ENCODE measurements at regions not wholly inside any gene's neighbourhood (a gene's known extent, or its start where the extent isn't known, plus 50 kb on each side); places are given as distances from the start of the nearest gene placed in this dataset.

DNA sequence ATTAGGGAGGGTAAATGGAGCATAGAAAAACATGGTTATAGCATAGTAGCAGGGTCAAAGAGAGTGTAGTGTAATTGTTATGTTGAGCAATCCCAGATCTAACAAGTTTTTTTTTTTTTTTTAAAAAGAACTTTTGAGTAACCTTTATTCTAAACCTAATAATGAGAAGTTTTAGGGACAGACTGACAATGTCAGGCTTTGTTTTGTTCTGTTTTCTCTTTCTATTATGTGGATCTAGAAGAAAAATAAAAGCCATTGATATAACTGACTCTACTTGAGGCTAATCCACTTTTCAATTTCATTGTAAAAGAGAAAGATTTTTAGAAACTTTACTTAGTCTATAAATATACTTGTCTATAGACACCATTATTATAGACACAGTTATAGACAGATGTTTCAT is 200.0 kb downstream of the FAM170A start:
- Histone ChIP-seq H3K27me3 (ENCODE audit: insufficient read depth) (no peaks in the 10 kb centered on the region), H3K27ac (ENCODE audit: low read depth in 2 of 2, low read length in 1 of 2) (no peak overlapping the region), H3K9me2 (no peaks in the 10 kb centered on the region), H3K79me2 (ENCODE audit: insufficient read depth) (no peaks in the 10 kb centered on the region), H3F3A (replicated peaks; ENCODE audit: insufficient read depth) (no peaks in the 10 kb centered on the region), H2AFZ (ENCODE audit: low read depth) (no peak overlapping the region), H3K4me3 (ENCODE audit: low read depth in 2 of 2, low read length in 1 of 2) (no peak overlapping the region), H3K4me1 (ENCODE audit: control insufficient read depth in 1 of 2, insufficient read depth in 2 of 2, low read depth in 1 of 2, low read length in 1 of 2) (no peaks in the 10 kb centered on the region), H3K9me3 (no peaks in the 10 kb centered on the region), H3K9ac (no peak overlapping the region), H3K4me2 (no peak overlapping the region), H3K36me3 (replicated peaks in 1 of 2; ENCODE audit: control insufficient read depth in 1 of 2, insufficient read depth in 2 of 2, low read length in 1 of 2) (no peaks in the 10 kb centered on the region), H4K20me1 (ENCODE audit: insufficient read depth) (no peaks in the 10 kb centered on the region)
- ChIA-PET POLR2A (no interaction called here), CTCF (no interaction called here)
- TF ChIP-seq EZH2phosphoT487 (IDR thresholded peaks at IDR 0.05; ENCODE audit: borderline replicate concordance, low read depth) (no peak), RCOR1 (IDR thresholded peaks at IDR 0.05; ENCODE audit: low read length) (no peak), SIN3A (IDR thresholded peaks at IDR 0.05; ENCODE audit: borderline replicate concordance, low read depth, low read length) (no peak), RAD21 (IDR thresholded peaks at IDR 0.05; ENCODE audit: low read length) (no peak), NRF1 (IDR thresholded peaks at IDR 0.05; ENCODE audit: low read depth, low read length) (no peak), ELF1 (IDR thresholded peaks at IDR 0.05) (no peak), TAF1 (IDR thresholded peaks at IDR 0.05; ENCODE audit: borderline replicate concordance, low read depth, low read length) (no peak), EP300 (IDR thresholded peaks at IDR 0.05; ENCODE audit: borderline replicate concordance in 1 of 2, low read depth in 1 of 2, low read length in 1 of 2) (no peak), TEAD4 (IDR thresholded peaks at IDR 0.05; ENCODE audit: borderline replicate concordance, insufficient read depth) (no peak), RFX5 (IDR thresholded peaks at IDR 0.05; ENCODE audit: low read length) (no peak), FOXM1 (IDR thresholded peaks at IDR 0.05; ENCODE audit: low read depth) (no peak), JUND (IDR thresholded peaks at IDR 0.05) (no peak)
- TF ChIP-seq, protein P1, sequence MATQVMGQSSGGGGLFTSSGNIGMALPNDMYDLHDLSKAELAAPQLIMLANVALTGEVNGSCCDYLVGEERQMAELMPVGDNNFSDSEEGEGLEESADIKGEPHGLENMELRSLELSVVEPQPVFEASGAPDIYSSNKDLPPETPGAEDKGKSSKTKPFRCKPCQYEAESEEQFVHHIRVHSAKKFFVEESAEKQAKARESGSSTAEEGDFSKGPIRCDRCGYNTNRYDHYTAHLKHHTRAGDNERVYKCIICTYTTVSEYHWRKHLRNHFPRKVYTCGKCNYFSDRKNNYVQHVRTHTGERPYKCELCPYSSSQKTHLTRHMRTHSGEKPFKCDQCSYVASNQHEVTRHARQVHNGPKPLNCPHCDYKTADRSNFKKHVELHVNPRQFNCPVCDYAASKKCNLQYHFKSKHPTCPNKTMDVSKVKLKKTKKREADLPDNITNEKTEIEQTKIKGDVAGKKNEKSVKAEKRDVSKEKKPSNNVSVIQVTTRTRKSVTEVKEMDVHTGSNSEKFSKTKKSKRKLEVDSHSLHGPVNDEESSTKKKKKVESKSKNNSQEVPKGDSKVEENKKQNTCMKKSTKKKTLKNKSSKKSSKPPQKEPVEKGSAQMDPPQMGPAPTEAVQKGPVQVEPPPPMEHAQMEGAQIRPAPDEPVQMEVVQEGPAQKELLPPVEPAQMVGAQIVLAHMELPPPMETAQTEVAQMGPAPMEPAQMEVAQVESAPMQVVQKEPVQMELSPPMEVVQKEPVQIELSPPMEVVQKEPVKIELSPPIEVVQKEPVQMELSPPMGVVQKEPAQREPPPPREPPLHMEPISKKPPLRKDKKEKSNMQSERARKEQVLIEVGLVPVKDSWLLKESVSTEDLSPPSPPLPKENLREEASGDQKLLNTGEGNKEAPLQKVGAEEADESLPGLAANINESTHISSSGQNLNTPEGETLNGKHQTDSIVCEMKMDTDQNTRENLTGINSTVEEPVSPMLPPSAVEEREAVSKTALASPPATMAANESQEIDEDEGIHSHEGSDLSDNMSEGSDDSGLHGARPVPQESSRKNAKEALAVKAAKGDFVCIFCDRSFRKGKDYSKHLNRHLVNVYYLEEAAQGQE (IDR thresholded peaks at IDR 0.05; ENCODE audit: low read depth, low read length) = no peak
- TF ChIP-seq, protein P2, sequence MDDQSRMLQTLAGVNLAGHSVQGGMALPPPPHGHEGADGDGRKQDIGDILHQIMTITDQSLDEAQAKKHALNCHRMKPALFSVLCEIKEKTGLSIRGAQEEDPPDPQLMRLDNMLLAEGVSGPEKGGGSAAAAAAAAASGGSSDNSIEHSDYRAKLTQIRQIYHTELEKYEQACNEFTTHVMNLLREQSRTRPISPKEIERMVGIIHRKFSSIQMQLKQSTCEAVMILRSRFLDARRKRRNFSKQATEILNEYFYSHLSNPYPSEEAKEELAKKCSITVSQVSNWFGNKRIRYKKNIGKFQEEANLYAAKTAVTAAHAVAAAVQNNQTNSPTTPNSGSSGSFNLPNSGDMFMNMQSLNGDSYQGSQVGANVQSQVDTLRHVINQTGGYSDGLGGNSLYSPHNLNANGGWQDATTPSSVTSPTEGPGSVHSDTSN (IDR thresholded peaks at IDR 0.05) = no peak
- TF ChIP-seq, protein P3, sequence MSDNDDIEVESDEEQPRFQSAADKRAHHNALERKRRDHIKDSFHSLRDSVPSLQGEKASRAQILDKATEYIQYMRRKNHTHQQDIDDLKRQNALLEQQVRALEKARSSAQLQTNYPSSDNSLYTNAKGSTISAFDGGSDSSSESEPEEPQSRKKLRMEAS (IDR thresholded peaks at IDR 0.05; ENCODE audit: low read depth) = no peak
- TF ChIP-seq, protein P4, sequence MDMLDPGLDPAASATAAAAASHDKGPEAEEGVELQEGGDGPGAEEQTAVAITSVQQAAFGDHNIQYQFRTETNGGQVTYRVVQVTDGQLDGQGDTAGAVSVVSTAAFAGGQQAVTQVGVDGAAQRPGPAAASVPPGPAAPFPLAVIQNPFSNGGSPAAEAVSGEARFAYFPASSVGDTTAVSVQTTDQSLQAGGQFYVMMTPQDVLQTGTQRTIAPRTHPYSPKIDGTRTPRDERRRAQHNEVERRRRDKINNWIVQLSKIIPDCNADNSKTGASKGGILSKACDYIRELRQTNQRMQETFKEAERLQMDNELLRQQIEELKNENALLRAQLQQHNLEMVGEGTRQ (IDR thresholded peaks at IDR 0.05; ENCODE audit: borderline replicate concordance, low read depth, low read length) = no peak
- DNase-seq = no peak
